ENCODE measurements at regions not wholly inside any gene's neighbourhood (a gene's known extent, or its start where the extent isn't known, plus 50 kb on each side); places are given as distances from the start of the nearest gene placed in this dataset.

DNA sequence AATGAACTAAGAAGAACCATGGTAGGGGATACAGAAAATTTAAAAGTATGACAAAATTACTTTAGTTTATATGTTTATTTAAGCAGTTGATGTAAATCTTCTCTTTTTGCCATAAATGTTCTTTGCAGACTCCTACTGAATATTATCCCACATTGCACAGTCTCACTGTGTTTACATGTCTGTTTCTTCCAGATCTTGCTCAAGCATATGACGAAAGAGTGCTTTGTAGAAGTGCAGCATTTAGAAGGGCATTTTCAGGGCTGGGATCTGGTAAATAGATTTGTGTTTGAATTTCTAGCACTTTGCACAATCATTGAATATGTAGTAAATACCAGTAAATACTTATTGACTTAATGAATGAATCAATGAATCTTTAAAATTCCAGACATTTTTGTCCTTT is 152.0 kb upstream of the EPHA7 start:
- no peak for TF ChIP-seq CTCF (IDR thresholded peaks at IDR 0.05; ENCODE audit: low read depth, low read length, missing control alignments)
- no peak for DNase-seq (ENCODE audit: extremely low read depth, low read depth)

GRCh38 chr6:93568169-93568568 is 148.8 kb upstream of the EPHA7 start:
- H3K4me3 ChIP-seq (replicated peaks; ENCODE audit: low read depth, low read length), result no peak overlapping the region
- no peak for TF ChIP-seq CTCF (IDR thresholded peaks at IDR 0.05; ENCODE audit: low read depth, low read length, missing control alignments)
- no peak for DNase-seq (ENCODE audit: extremely low read depth, low read depth)

More for the DNA sequence above, 152.0 kb upstream of the EPHA7 start:
- no peak overlapping the region for H3K4me3 ChIP-seq (replicated peaks; ENCODE audit: low read depth, low read length)

- DNase-seq (ENCODE audit: extremely low read depth, low read depth), result no peak
- no peak overlapping the region for H3K4me3 ChIP-seq (replicated peaks; ENCODE audit: low read depth, low read length)
- TF ChIP-seq CTCF (IDR thresholded peaks at IDR 0.05; ENCODE audit: low read depth, low read length, missing control alignments), result no peak
These were observed 147.8 kb upstream of the EPHA7 start for GRCh38 chr6:93567164-93567563.

GRCh38 chr6:93566285-93566684 is 146.9 kb upstream of the EPHA7 start:
- TF ChIP-seq CTCF (IDR thresholded peaks at IDR 0.05; ENCODE audit: low read depth, low read length, missing control alignments), result no peak
- DNase-seq (ENCODE audit: extremely low read depth, low read depth), result no peak
- no peak overlapping the region for H3K4me3 ChIP-seq (replicated peaks; ENCODE audit: low read depth, low read length)

DNA sequence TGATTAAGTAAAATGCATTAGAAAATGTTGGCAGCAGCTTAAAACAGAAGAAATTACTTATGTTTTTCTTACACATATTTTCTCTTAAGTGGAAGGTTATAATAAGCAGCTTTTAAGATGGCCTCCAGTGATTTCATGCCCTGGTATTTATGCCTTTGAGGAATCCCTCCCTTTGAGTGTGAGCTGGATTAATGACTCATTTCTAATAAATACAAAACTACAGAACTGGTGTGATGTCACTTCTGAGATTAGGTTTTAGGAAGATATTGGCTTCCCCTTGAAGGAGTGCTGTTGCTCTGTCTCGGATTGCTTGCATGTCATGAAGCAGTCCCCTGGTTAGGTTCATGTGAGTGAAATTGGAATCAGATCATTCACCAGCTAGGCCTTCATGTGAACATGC is 143.2 kb upstream of the EPHA7 start:
- no peak overlapping the region for H3K4me3 ChIP-seq (replicated peaks; ENCODE audit: low read depth, low read length)
- TF ChIP-seq CTCF (IDR thresholded peaks at IDR 0.05; ENCODE audit: low read depth, low read length, missing control alignments), result no peak
- DNase-seq (ENCODE audit: extremely low read depth, low read depth), result no peak

DNA sequence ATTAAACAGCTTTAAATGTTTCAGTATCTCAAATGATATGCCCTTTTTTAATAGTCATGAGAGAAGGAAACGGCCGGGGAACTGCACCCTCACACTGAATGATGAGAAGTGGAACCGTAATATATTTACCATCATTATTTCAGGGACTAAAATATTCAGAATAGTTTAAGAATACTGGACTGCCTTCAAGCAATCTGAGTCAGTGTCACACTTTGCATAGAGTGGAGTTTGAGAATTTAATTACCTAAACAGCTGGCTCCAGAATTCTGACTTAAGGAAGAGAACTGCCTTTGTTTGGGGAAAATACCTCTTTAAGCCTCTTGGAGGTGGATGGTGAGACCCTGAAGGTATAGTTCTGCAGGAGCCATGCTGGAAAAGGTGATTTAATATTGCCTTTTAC is 135.9 kb upstream of the EPHA7 start:
- DNase-seq (ENCODE audit: extremely low read depth, low read depth), result no peak
- no peak for TF ChIP-seq CTCF (IDR thresholded peaks at IDR 0.05; ENCODE audit: low read depth, low read length, missing control alignments)

GRCh38 chr6:93554018-93554417 is 134.7 kb upstream of the EPHA7 start:
- no peak for TF ChIP-seq CTCF (IDR thresholded peaks at IDR 0.05; ENCODE audit: low read depth, low read length, missing control alignments)
- DNase-seq (ENCODE audit: extremely low read depth, low read depth), result no peak
- H3K4me3 ChIP-seq (replicated peaks; ENCODE audit: low read depth, low read length), result no peak overlapping the region

More for the DNA sequence above, 135.9 kb upstream of the EPHA7 start:
- no peak overlapping the region for H3K4me3 ChIP-seq (replicated peaks; ENCODE audit: low read depth, low read length)
